Neutrophil (primary cell): ENCODE measurements at regions not wholly inside any gene's neighbourhood (a gene's known extent, or its start where the extent isn't known, plus 50 kb on each side); places are given as distances from the start of the nearest gene placed in this dataset.

ENCODE experiments used
- H3K27ac ChIP-seq: fragments of 200-600 bp; sonication (generic); 2 replicates; pipeline ENCODE4 v1.5.1; 2016; ENCODE audit warnings: mild to moderate bottlenecking, moderate library complexity
- H3K27me3 ChIP-seq: fragments of 200-600 bp; sonication (generic); 2 replicates; pipeline ENCODE4 v1.6.0; 2016; ENCODE audit warnings: mild to moderate bottlenecking
- H3K36me3 ChIP-seq: fragments of 200-600 bp; sonication (generic); 2 replicates; pipeline ENCODE4 v1.5.1; 2017
- H3K4me1 ChIP-seq, 2 experiments: fragments of 200-600 bp in 1 of 2; sonication (generic) in 1 of 2; 1 replicate in 1 of 2; 2 replicates in 1 of 2; pipeline versions ENCODE4 v1.5.1 to v1.6.1; 2013 to 2016; ENCODE audit warnings: low read depth in 1 of 2, low read length in 1 of 2, mild to moderate bottlenecking in 1 of 2, moderate library complexity in 1 of 2; ENCODE audit not compliant: control insufficient read depth in 1 of 2, insufficient read depth in 1 of 2
- H3K4me3 ChIP-seq, 2 experiments: fragments of 200-600 bp in 1 of 2; sonication (generic) in 1 of 2; 1 replicate in 1 of 2; 2 replicates in 1 of 2; pipeline ENCODE4 v1.5.1; 2013 to 2016; ENCODE audit warnings: low read depth in 1 of 2, low read length in 1 of 2, mild to moderate bottlenecking in 1 of 2, moderate library complexity in 1 of 2
- H3K9me3 ChIP-seq: fragments of 200-600 bp; sonication (generic); 2 replicates; pipeline ENCODE4 v1.5.1; 2016
- TF ChIP-seq, protein P1 (sequence below): fragments of 200-600 bp; sonication (generic); IDR thresholded peaks from 2 replicates; pipeline ENCODE4 v1.5.1; 2016; ENCODE audit warnings: antibody characterized with exemption

DNA sequence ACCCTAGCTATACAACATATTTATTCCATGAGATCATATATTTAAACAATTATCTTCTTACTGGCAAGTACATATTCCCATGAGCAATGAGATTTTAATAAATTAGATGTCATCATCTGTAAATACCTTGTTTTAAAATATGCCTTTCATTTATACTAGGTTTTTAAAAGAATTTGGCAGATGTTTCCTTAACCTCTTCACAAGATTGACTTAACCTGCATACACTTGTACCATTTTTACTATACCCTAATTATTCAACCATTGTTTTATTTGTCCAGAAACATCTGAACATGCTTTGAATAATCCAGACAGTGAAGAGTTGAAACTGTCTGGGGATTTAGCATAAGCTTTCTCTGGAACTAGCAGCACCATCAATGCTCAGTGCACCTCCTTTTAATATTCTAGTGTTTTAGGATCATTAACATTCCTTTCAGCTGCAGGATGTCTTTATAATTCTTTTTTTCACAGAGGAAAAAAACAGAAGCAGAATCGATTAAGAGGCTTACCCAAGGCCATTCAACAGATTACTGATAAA lies 188.0 kb upstream of the TENT5A start:
- no peaks in the 10 kb centered on the region for H3K36me3 ChIP-seq
- H3K9me3 ChIP-seq = no peaks in the 10 kb centered on the region
- peak overlapping the region; percentile 66 for H3K27ac ChIP-seq
- TF ChIP-seq, protein P1, sequence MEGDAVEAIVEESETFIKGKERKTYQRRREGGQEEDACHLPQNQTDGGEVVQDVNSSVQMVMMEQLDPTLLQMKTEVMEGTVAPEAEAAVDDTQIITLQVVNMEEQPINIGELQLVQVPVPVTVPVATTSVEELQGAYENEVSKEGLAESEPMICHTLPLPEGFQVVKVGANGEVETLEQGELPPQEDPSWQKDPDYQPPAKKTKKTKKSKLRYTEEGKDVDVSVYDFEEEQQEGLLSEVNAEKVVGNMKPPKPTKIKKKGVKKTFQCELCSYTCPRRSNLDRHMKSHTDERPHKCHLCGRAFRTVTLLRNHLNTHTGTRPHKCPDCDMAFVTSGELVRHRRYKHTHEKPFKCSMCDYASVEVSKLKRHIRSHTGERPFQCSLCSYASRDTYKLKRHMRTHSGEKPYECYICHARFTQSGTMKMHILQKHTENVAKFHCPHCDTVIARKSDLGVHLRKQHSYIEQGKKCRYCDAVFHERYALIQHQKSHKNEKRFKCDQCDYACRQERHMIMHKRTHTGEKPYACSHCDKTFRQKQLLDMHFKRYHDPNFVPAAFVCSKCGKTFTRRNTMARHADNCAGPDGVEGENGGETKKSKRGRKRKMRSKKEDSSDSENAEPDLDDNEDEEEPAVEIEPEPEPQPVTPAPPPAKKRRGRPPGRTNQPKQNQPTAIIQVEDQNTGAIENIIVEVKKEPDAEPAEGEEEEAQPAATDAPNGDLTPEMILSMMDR = no peak
- H3K4me1 ChIP-seq = peaks cover 43 to 49% of the 10 kb centered on the region in 2 experiments
- H3K27me3 ChIP-seq = no peaks in the 10 kb centered on the region
- H3K4me3 ChIP-seq = no peak overlapping the region

DNA sequence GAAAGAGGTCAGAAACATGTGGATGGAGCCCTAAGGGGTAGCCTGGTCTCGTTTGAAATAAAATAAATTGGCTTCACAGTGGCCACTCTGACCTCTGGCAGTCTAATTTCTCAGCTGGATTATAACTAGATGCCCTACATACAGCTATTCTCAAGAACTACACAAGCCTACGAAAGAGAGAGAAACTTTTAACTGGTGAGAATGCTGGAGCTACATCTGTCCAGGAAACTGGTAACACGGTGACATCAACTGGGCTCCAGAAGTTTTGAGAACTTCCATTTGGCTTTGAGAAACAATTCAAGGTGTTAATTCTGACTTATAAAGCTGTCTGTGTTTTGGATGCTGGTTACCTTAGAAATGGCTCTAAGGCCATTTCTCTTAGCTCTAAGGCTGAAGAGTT lies 187.3 kb upstream of the TENT5A start:
- TF ChIP-seq, protein P1 = no peak
- Histone ChIP-seq H3K4me3 (no peak overlapping the region), H3K27me3 (no peaks in the 10 kb centered on the region), H3K27ac (peak overlapping the region; percentile 66), H3K4me1 (peaks cover 43 to 49% of the 10 kb centered on the region in 2 experiments), H3K36me3 (no peaks in the 10 kb centered on the region), H3K9me3 (no peaks in the 10 kb centered on the region)

DNA sequence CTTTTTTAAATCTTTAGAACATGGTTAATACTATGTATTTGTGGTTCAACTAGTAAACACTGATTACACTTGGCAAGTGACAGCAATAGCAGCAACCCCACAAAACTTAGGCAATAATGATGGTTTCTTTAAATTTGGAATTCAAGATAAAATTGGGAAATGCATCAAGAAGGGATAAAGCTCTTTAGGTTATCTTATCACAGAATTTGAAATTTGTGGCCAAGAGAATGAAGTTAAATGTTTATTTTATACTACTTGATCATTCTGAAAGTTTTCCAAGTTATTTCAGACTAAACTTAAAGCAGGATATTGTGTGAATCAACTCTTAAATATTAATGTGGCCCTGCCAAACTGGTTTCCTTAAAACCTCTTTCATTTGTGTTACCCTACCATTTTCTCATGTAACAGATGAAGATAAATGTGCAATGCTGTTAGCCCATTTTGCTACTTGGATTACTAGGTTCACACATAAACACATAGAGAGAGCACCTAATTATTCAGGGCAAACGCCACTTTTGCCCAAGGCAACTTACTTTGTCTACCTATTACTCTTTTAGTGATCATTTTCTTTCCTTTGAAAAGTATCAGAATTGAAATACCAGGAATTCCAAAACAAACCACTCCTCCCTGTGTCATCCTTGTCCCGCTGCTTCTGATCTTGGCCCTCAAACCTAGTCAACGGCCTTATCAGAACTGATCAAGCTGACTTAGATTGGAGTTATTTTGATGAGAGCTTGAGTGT lies 186.7 kb upstream of the TENT5A start:
- Histone ChIP-seq H3K4me3 (no peak overlapping the region), H3K27ac (no peak overlapping the region), H3K36me3 (no peaks in the 10 kb centered on the region), H3K9me3 (no peaks in the 10 kb centered on the region), H3K4me1 (peaks cover 43 to 49% of the 10 kb centered on the region in 2 experiments), H3K27me3 (no peaks in the 10 kb centered on the region)
- TF ChIP-seq, protein P1 = no peak

DNA sequence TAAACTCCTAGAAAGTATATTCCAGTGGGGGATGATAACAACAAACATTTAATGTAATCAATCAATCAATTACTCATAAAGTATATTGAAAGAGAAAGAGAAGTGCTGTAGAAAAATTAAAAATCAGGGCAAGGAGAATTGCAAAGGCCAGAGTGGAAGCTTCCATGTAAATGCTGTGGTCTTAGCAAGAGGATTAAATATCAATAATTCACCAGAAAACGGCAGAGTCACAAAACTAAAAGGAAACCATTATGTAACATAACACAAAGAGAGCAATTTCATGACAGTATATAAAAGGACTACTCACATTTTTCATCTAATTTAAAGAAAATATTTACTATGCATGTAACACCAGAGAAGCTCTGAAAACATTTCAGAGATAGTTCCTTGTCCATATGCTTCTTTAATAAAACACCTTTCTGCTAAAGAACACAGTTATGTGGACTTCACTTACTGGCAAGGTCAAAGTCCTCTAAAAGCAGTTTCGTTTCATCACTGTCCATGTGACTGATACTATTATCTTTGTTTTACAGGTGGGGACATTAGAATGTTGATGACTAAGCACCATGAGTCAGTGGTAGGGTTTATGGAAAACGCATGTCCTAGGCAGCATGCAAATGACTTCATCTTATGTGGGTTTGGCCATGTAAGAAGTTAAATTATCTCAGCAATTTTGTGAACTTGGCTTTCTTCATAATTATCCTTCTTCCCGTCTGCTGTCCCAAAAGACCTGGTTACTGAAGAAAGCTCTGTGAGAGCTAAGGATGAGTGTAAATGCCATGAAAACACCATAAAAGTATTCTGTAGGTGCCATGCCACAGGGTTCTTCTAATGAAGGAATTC lies 185.8 kb upstream of the TENT5A start:
- H3K27ac ChIP-seq = peak overlapping the region; percentile 28
- peaks cover 43 to 49% of the 10 kb centered on the region in 2 experiments for H3K4me1 ChIP-seq
- H3K36me3 ChIP-seq = no peaks in the 10 kb centered on the region
- no peaks in the 10 kb centered on the region for H3K27me3 ChIP-seq
- H3K9me3 ChIP-seq = no peaks in the 10 kb centered on the region
- TF ChIP-seq, protein P1 = no peak
- no peak overlapping the region for H3K4me3 ChIP-seq

DNA sequence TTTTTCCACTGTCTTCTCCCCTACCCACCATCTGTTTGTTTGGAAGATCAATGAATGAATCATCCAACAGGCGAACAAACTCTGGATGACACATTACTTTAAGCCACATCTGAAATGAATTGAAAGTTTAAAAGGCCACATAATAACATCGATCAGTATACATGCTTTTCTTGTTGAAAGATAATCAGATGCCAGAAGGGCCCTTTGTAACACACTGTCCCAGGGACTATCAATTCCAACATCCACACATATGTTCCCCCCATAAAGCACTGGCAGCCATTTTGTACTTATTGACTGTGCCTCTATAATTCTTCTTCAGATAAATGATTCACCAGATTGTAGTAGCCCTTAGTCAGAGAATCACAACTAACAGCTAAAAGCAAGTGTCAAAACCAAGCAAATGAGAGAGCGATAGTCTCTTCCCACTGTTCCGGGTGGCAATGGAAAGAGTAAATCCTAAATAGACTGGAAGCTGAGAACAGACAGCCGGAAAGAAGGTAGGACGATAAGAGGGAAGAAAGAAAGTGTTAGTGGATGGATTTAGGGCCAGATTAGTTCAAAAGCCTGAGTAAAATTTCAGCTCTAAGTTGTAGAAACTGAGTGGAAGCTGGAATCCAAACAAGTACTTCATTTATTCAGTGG lies 184.9 kb upstream of the TENT5A start:
- Histone ChIP-seq H3K9me3 (no peaks in the 10 kb centered on the region), H3K27me3 (no peaks in the 10 kb centered on the region), H3K36me3 (no peaks in the 10 kb centered on the region), H3K4me1 (peaks cover 40 to 49% of the 10 kb centered on the region in 2 experiments), H3K4me3 (no peak overlapping the region), H3K27ac (no peak overlapping the region)
- TF ChIP-seq, protein P1 = no peak
